GM20431 (cell line): ENCODE measurements at regions not wholly inside any gene's neighbourhood (a gene's known extent, or its start where the extent isn't known, plus 50 kb on each side); places are given as distances from the start of the nearest gene placed in this dataset.
"Not testable (repeated sequence)": the region's sequence is repeated elsewhere in the genome, so short reads cannot be mapped to it uniquely, and the experiment has no call there.

Experiments
- in situ Hi-C: fragments of 300-500 bp; cut with MseI, MboI; formaldehyde crosslinking; loops from one replicate; pipeline ENCODE4 v1.15.0; 2020; ENCODE audit warnings: low sequenced_read_pairs; ENCODE audit not compliant: unreplicated experiment

DNA sequence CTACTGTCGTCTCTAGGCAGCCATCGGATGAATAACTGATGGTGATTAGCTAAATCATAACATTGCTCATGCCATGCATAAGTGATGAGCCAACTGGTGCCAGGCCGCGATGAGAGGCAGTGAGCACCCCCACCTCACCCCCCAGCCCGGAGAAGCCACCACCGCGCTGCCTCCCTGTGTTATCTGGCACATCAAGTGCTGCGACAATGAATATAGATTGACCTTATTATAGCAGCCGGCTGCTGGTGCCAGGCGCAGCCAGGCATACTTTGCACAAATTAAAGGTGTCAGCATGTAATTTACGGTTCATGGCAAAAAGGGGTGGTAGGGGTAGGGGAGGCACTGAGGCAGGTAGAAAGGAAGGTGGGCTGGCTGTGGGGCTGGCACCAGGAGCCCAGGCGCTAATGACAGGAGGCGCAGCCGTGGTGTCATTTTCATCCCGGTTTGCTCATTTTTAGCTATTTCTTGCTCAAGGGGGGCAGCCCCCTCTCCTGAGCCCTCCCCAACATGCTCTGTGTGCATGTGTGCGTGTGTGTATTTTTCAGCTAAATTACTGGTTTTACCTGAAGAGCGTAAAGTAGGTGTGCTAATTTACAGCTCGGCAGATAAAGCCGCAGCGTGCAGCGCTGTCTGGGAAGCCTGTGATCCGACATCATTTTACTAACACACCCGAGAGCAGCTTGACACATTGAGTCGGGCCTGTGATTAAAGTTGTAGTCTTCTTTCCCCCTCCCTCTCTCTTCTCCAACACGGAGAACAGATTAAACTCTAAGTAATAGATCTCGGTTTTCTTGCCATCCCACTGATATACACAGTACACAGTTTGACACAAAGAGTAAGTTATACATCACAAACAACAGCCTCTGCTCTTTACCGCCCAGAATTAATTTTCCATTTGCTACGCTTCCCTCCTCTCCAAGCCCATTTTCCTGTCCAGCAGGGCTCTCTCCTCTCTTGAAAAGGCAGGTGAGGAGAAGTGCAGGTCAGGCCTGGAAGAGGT, 212.3 kb downstream of the RPLP1 start:
- in situ Hi-C loops: no loop called here

DNA sequence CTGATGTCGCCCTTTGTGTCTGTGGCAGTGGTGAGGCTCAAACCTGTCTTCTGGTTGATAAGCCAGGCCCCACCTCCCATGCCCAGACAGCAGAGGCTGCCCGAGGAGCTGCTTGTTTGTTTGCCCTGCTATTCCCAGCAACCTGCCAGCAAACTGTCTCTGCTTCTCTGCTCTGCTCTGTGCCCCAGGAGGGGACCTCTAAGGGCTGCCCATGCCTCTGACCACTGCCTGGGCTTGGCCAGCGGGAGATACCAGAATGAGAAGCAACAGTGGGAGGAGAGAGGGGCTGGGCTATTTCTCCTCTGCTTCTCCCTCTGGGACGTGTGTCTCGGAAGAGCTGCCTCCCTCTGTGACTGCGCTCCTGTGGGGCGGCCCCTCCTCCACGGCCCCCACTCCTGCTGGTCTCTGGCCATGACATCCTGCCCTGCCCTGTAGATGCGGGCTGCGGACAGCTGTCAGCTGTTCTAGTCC, 213.1 kb downstream of the RPLP1 start:
- in situ Hi-C loops: no loop called here

DNA sequence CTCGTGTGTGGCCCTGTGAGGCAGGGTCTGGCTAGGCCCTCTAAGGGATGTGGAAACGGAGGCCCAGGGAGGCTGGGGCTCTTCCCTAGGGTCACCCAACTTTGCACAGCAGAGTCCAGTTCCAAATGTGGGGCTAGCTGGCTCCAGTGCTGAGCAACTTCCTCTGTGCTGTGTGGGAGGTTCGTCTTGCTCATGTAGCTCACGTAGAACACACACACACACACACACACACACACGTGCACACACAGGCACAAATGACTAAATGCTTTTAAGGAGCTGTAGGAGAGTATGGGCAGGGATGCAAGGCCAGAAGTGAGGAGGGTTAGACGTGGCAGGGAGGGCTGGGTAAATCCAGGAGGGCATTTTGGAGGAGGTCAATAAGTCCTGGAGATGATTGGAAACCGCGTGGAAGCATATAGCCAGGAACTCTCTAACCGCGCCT, 213.8 kb downstream of the RPLP1 start:
- in situ Hi-C loops: no loop called here

DNA sequence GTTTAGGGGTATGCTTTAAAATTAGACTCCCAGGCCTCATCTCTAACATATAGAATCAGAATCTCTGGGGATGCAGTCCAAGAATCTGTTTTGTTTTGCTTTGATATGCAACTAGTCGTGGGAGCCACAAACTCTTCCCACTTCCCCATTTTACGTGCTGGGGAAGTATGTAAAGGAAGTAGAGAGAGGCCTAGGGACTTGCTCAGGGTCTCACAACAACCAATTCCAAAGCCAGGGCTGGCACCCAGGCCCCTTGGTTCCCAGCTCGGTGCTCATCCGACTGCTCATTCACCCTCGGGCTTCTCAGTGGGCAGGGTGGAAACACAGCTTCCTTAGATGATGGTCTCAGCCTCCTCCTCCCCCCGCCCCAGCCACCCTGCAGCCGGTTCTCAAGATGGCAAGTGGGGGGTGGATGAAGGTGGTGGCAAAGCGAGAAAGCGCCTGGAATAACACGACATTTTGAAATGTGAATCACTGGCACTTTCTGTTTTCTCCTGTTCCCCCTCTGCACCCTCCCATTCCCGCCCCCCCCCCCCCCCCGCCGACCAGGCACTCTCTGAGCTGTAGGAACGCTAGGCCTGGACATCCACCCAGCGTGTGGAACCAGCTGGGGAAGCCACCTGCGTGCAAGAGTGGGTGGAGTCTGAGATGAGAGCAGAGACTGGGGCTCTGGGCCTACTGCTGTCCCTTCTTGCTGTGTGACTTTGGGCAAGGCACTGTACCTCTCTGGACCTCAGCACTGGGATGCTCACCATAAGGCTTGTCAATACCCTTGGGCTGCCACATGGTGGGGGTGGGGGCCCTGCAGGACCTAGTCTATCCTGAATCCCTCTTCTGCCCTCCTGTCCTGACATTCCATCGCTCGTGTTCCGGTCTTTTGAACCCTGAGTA, 214.5 kb downstream of the RPLP1 start:
- in situ Hi-C loops: no loop called here

DNA sequence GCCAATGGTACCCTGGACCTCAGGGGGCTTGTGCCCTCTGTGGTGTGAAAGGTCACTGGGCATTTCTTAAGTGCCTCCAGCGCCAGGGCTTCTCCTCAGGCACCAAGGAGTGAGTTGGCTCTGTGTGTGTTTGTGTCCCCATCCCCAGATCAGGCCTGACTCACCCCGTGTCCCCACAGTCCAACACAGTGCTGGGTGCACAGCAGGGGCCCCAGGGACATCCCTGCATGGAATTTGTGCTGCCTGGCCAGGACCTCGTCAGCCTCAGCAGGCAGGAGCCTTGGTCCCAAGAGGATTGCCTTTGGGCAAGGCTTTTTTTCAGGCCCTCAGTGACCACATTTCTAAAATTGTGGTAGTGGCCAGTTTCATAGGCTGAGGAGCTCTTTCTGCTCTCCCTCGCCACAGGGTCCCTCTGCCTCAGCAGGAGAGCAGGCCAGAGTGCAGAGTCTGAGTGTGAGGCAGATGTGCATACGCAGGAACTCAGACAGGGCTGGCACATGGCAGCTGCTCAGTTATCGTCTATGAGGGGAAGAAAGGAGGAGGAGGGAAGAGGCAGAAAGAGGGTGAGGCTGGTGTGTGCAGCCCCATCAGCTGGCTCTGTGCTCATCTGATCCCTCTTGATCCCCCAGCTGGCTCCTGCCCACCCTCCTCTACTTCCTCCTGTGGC, 215.6 kb downstream of the RPLP1 start:
- in situ Hi-C loops: no loop called here

DNA sequence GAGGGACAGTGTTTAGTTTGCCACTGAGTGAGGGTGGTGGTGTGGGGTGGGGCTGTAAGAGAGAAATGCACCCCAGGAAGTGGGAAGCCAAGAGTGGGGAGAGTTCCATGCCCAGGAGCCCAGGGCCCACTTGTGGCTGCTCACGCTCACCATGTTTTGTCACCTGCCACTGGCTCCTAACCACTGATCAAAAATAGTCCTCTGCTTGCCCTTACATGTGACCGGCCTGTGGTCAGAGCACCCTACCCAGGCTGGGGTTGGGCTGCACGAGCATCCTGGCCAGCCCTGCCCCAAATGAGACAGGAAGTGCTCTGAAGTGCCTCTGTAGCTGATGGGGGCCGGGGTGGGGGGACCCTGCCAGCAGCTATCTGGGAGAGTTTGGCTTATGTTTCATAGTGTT, 216.3 kb downstream of the RPLP1 start:
- in situ Hi-C loops: no loop called here

DNA sequence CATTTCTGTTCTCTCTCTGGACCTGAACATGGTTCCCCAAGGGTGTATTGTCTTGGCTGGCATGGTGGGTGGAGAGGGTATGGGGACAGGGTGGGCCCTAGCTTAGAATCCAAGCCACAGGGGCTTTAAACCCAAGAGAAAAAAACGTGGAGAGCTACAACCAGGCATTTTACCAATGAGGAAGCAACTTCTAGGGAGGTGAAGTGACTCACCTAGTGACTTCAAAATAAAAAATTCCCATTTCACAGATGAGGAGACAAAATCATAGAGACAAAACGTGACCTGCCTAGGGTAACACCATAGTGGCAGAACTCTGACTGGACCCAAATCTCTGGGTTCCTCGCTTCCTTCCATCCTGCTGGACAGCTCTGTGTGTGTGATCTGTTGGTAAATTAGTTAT, 216.8 kb downstream of the RPLP1 start:
- in situ Hi-C loops: no loop called here

DNA sequence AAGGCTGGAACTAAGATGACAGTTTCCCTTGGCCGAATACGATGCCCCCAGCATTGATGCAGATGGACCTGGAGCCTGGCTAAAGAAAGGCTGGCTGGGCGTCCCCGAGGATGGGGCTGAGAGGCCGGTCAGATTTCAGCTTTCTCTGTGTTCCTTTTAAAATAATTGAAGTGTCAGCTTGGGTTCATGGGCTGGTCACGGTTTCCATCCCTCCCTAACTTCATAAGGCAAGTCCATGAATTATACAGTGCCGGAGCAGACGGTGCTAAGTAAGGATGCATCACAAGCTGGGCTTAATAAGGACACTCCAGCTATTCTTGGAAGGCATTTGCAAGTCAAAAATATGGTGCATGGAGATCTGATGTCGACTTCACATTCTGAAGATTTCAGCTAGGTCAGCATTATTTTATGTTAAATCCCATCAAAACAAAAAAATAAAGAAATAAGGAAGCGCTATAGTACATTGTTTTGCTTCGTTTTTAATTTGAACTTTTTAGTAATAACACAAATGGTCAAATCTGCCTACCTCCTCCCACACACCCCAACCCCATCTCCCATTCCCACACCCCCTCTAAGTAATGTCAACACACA, 220.8 kb downstream of the RPLP1 start:
- in situ Hi-C loops: no loop called here

DNA sequence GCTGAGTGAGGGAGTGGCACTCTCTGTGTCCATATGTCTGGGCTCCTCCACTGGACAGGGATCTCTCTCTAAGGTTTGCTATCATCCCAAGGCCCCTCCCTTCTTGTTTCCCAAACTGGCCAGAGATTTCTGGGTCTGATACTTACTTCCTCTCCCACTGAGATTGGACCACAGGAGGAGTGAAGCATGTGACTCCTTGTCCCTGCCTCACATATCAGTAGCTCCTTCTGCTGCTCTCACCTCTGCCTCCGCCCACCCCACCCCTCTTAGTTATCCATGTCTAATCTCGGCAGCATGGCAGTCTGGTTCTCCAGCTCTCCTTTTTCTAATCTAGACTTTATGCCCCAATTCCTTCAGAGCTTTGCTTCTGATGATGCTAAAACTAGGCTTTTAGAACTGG, 223.1 kb downstream of the RPLP1 start:
- in situ Hi-C loops: no loop called here

DNA sequence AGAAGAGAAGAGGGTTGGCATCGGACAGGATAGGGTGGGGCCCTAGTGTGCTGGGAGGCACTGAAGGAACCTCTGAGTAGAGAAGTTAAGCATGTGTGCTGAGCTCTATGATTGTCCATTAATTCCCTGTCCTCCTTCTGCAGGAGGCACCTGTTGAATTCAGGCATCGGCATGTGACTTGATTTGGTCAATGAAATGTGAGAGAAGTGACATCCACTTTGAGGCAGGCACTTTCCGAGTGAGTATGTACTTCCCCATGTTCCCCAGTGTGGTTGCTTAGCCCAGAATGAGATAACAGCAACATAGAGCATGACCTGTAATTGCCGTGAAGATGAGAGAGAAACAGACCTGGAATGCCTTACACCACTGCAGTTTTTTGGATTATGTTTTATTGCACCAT, 224.8 kb downstream of the RPLP1 start:
- in situ Hi-C loops: no loop called here

DNA sequence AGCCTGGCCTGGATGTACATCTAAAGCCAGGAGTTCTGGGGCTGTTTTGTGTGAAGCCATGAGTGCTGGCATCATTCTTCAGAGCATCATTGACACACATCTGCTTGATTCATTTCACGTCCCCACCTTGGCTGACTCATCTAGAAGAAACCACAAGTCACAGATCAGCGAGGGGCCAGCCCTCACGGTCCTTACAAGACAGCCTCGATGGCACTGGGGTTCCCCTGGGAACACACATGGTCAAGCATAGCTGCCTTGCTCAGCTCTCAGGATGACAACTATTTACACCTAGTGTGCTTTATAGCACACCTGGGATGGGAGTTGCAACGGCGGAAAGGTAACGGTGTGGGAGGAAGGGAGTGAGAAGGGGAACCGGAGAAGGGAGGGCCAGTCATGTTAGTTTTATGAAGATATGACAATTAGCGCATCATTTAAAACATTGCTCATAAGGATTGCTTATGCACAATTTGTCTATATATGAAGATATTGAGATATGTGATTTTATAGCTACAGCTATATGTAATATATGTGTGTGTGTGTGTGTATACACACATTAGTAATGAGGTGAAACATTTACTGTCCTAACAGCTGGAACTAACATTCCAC, 227.1 kb downstream of the RPLP1 start:
- in situ Hi-C loops: no loop called here

DNA sequence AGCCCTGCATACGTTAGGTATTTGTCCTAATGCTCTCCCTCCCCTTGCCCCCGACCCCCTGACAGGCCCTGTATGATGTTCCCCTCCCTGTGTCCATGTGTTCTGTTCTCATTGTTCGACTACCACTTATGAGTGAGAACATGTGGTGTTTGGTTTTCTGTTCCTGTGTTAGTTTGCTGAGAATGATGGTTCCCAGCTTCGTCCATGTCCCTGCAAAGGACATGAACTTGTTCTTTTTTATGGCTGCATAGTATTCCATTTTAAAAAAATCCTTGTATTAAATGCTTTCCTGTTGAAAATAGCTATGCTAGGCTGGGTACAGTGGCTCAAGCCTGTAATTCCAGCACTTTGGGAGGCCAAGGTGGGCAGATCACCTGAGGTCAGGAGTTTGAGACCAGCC, 232.2 kb downstream of the RPLP1 start:
- in situ Hi-C loops: not testable (repeated sequence)

DNA sequence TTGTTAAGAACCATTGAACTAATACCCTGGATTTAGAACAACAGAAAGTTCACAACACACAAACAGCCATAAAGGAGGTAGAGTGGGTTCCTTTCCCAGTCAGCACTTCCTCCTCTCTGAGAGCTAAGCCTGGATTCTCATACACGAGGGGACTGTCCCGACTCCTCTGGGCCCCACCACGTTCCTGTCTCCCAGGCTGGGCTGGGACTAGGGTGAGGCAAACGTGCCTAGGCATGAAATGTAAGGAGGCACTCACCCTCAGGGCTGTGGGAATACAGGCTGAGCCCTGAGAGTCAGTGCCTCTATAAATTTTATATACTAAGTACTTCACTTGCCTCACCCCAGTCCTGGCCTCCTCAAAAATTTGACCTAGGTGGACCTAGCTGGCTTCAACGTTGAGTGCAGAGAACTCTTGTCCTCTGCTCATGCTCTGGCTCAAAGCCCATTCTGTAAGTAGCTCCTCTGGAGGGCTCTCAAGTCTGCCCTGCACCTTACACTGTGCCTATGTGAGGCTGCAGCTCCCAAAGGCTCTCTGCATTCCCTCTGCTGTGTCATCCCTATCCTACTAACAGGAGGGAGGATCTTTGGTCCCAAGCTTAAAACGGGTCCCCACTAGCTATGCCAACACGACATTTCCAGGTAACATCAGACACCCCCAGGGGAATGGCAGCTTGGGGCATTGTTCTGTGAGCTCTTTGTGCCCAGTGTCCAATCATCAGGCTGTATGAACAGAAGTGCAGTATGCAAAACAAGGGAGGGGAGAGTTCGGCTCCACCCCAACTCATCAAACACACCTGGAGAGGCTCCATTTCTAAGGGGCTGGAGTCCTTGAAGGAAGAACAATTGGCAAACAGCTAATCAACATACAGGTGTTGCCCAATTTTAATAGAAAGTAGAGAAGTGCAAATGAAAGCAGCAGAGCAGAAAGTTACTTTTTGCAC, 233.2 kb downstream of the RPLP1 start:
- in situ Hi-C loops: no loop called here

DNA sequence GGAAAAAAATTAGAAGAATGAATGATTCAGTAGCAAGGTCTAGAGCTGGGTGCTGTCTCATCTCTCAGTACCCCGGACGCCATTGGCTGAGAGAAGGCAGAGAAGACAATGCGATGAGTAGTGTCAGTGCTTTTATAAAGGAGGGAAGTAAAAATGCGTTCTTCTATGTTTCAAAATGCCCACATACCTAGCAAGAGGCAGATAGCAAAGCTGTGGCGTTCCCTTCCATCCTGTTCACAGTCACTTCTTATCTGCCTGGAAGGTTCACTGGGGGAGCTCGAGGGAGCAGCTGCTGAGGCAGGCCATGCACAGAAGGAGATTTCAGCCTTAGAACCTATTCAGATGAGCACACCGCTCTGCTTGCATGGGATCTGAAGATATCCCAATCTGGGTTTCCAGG, 234.0 kb downstream of the RPLP1 start:
- in situ Hi-C loops: no loop called here

DNA sequence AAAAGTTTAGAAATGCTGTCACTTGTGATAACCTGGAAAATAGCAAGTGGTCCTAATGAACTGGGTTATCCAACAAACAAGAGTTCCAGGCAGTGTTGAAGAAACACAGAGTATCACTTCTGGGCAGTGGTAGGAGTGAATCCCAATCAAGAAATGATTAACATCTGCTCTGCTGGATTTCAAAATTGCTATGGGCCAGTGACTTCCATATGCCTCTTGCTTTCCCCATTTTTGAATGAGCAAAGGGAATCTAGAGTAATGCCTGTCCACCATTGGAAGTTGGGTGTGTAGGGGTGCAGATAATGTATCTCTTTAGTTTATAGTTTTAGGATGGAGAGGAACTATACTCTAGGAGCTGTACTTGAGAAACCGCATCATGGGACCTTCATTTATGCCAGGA, 236.5 kb downstream of the RPLP1 start:
- in situ Hi-C loops: no loop called here

DNA sequence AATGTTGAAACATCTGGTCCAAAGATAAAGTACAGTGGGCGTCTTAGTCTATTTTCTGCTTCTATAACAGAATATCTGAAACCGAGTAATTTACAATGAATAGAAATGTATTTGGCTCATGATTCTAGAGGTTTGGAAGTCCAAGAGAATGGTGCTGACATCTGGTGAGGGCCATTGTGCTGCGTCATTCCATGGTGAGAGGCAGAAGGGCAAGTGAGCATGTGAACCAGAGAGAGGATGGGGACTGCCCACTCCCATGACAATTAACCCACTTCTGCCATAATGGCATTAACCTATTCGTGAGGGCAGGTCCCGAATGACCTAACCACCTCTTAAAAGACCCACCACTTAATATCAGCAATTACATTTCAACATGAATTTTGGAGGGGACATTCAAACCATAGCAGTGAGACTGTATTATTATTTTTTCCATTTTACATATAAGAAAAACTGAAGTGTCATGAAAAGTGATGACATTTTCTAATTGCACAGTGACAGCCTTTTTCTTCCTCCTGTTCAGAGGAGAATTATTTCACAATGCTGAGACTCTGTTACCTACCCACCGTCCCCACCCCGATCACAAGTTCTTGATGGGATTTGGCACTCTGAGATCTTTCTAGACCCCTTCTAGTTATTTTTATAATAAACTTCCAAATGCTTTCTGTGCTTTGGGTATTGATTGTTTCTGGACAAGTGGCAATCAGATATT, 238.8 kb downstream of the RPLP1 start:
- in situ Hi-C loops: no loop called here

DNA sequence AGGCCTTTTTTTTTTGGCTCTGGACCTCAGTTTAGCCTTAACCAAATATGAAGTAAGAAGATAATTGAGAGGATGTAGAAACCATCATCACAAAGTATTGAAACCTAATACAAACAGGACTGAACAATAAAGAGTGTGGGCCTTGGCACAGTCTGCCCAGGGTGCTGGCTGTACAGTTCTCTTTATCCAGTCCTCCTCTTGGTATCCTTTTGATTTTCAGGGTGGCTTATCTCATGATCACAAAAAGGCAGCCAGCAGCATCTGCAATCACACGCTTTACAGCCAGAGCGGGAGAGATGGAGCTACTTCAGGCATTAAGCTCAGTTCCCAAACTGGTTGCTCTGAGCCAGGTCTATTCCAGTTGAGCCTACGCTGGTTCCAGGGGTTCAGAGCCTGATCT, 239.7 kb downstream of the RPLP1 start:
- in situ Hi-C loops: no loop called here

DNA sequence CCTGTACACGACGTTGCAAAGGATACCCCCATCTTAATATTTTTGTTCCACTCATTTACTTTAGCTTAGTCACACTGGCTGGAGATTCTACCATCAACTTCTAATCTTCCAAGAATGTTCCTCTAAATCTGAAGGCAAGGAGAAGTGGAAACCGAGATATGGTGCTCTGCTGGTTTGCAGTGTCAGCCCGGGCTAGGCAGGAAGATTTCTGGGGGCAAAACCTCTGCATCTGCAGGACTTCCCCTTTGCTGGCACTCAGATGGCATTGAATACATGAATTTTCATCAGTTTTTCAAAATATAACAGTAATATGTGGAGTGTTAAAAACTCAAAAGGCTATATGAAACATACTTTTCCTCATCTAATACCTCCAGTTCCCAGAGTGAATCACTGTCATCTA, 240.4 kb downstream of the RPLP1 start:
- in situ Hi-C loops: no loop called here
